Spleen (tissue), 7 donors: ENCODE measurements at regions not wholly inside any gene's neighbourhood (a gene's known extent, or its start where the extent isn't known, plus 50 kb on each side); places are given as distances from the start of the nearest gene placed in this dataset.

Experiments
- CTCF ChIP-seq, 11 experiments: fragments of 200-600 bp in 7 of 11; fragments of 450-650 bp in 4 of 11; sonication (generic) in 4 of 11; IDR thresholded peaks in 8 of 11; conservative IDR thresholded peaks in 3 of 11; 1 replicate in 7 of 11; 2 replicates in 4 of 11; pipeline versions ENCODE4 v1.4.0 to v1.8.0; 2016 to 2021; ENCODE audit warnings: antibody characterized with exemption in 11 of 11, inconsistent platforms in 4 of 11, mild to moderate bottlenecking in 1 of 11
- POLR2A ChIP-seq, 3 donors: fragments of 450-650 bp; IDR thresholded peaks; one replicate each; pipeline ENCODE4 v1.5.1; 2017; ENCODE audit warnings: antibody characterized with exemption in 3 of 3, mild to moderate bottlenecking in 1 of 3
- donor health status: DM: no; HTN: no; CAD: no; lungs with moderate emphysema.
- donor health status: DM: no; HTN: no; CAD: no.
- donor health status: DM: no; HTN: no; CAD: no.

- TF ChIP-seq CTCF (IDR thresholded peaks at IDR 0.05 in 8 of 11, conservative IDR thresholded peaks at IDR 0.05 in 3 of 11): no peak
- TF ChIP-seq POLR2A (IDR thresholded peaks at IDR 0.05): no peak
Measured at GRCh38 chr14:104320611-104321086, 182.3 kb downstream of the KIF26A start.
